ENCODE measurements at regions not wholly inside any gene's neighbourhood (a gene's known extent, or its start where the extent isn't known, plus 50 kb on each side); places are given as distances from the start of the nearest gene placed in this dataset.

- Histone ChIP-seq H4K20me1 (replicated peaks; ENCODE audit: control insufficient read depth, insufficient read depth, low read length) (no peaks in the 10 kb centered on the region), H2AFZ (ENCODE audit: low read depth, low read length) (no peak overlapping the region), H3K9me1 (ENCODE audit: control insufficient read depth, insufficient read depth, low read length) (no peaks in the 10 kb centered on the region), H3K4me1 (replicated peaks in 1 of 2; ENCODE audit: control insufficient read depth in 2 of 2, insufficient read depth in 2 of 2, low read length in 2 of 2) (no peaks in the 10 kb centered on the region), H3K27me3 (ENCODE audit: control insufficient read depth in 2 of 2, insufficient read depth in 2 of 2, low read length in 2 of 2) (no peaks in the 10 kb centered on the region), H3K79me2 (ENCODE audit: control insufficient read depth, insufficient read depth, low read length) (no peaks in the 10 kb centered on the region), H3K4me2 (ENCODE audit: insufficient read depth, low read length) (no peak overlapping the region), H3K36me3 (ENCODE audit: control insufficient read depth, insufficient read depth, low read length) (no peaks in the 10 kb centered on the region), H3K9ac (ENCODE audit: insufficient read depth in 1 of 2, low read depth in 2 of 2, low read length in 2 of 2) (no peak overlapping the region), H3K4me3 (no peak overlapping the region), H3K9me3 (replicated peaks; ENCODE audit: control insufficient read depth, insufficient read depth, low read depth, low read length) (no peaks in the 10 kb centered on the region), H3K27ac (ENCODE audit: extremely low read depth, low read depth, low read length) (no peak overlapping the region)
- ChIA-PET CTCF (ENCODE audit: low intra/inter-chr PET ratio) (no interaction called here), POLR2A (no interaction called here)
- DNase-seq (ENCODE audit: extremely low read depth in 1 of 4, low spot score in 3 of 4) (no peak), ATAC-seq (no peak), FAIRE-seq (no peak)
- WGBS (ENCODE audit: insufficient coverage, low coverage, missing lambda C conversion rate) = 0% methylated on average over 1 of the region's 1 CpG
- in situ Hi-C loops (cut with MboI) (no loop called here), intact Hi-C loops (cut with micrococcal nuclease) (no loop called here)
- no TSS peak for BruUV-seq (replicated peaks)
- TF ChIP-seq ZC3H8 (IDR thresholded peaks at IDR 0.05) (no peak), CREM (IDR thresholded peaks at IDR 0.05; ENCODE audit: low read depth) (no peak), ZBTB34 (CRISPR knock-in tag; IDR thresholded peaks at IDR 0.05) (no peak), ZNF76 (CRISPR knock-in tag; IDR thresholded peaks at IDR 0.05; ENCODE audit: borderline replicate concordance) (no peak), KAT2B (IDR thresholded peaks at IDR 0.05; ENCODE audit: low read depth, low read length) (no peak), HOXB6 (CRISPR knock-in tag; IDR thresholded peaks at IDR 0.05; ENCODE audit: borderline replicate concordance) (no peak), VEZF1 (CRISPR knock-in tag; IDR thresholded peaks at IDR 0.05) (no peak), BCL6 (CRISPR knock-in tag; IDR thresholded peaks at IDR 0.05) (no peak), TCF7L2 (IDR thresholded peaks at IDR 0.05; ENCODE audit: low read depth, low read length) (no peak), SUPT5H (IDR thresholded peaks at IDR 0.05) (no peak), ZBTB33 (CRISPR knock-in tag; IDR thresholded peaks at IDR 0.05) (no peak), MNT (conservative IDR thresholded peaks at IDR 0.05) (no peak), MBD2 (IDR thresholded peaks at IDR 0.05; ENCODE audit: borderline replicate concordance, low read depth) (no peak), YBX1 (IDR thresholded peaks at IDR 0.05) (no peak), HDAC6 (IDR thresholded peaks at IDR 0.05; ENCODE audit: low read depth, low read length) (no peak), DMBX1 (CRISPR knock-in tag; IDR thresholded peaks at IDR 0.05; ENCODE audit: borderline replicate concordance) (no peak), BRF2 (IDR thresholded peaks at IDR 0.05; ENCODE audit: borderline replicate concordance, insufficient read depth, insufficient read length) (no peak)
Measured at GRCh38 chrX:20383477-20383876, 116.8 kb upstream of the RPS6KA3 start.

All from K562 (cell line).